MCF 10A (cell line): ENCODE measurements at regions not wholly inside any gene's neighbourhood (a gene's known extent, or its start where the extent isn't known, plus 50 kb on each side); places are given as distances from the start of the nearest gene placed in this dataset.
"Not testable (repeated sequence)": the region's sequence is repeated elsewhere in the genome, so short reads cannot be mapped to it uniquely, and the experiment has no call there.

Source experiments
- BruUV-seq: library from RNA; stranded (reverse); fragments of 400-500 nt; replicated peaks from 2 replicates; lab custom pipeline; 2021; lab: Mats Ljungman, UMichigan
- CTCF ChIA-PET: fragments of 300-600 bp; sonication (Branson Sonifier 250); formaldehyde crosslinking; extraction: SDS; loops from one replicate; lab custom pipeline; 2021; ENCODE audit warnings: antibody characterized with exemption, inconsistent platforms; lab: Yijun Ruan, JAX
- POLR2A ChIA-PET: fragments of 300-600, 350-650 bp; sonication (Branson Sonifier 250); formaldehyde crosslinking; extraction: SDS; loops from one replicate; lab custom pipeline; 2020; ENCODE audit warnings: antibody characterized with exemption, inconsistent platforms; lab: Yijun Ruan, JAX
- DNase-seq: peaks from one replicate; pipeline ENCODE4 v3.0.0-alpha.2; 2018; ENCODE audit not compliant: unreplicated experiment
- H3K27ac Mint-ChIP-seq: one replicate; pipeline ENCODE4 v1.8.0; 2022; ENCODE audit warnings: mild to moderate bottlenecking, low read depth, mixed read lengths; ENCODE audit not compliant: unreplicated experiment
- H3K27me3 Mint-ChIP-seq: one replicate; pipeline ENCODE4 v1.8.0; 2022; ENCODE audit warnings: mixed read lengths; ENCODE audit not compliant: insufficient read depth, unreplicated experiment
- H3K36me3 Mint-ChIP-seq: one replicate; pipeline ENCODE4 v1.8.0; 2022; ENCODE audit warnings: mild to moderate bottlenecking, moderate library complexity, mixed read lengths; ENCODE audit not compliant: insufficient read depth, unreplicated experiment
- H3K4me1 Mint-ChIP-seq: one replicate; pipeline ENCODE4 v1.8.0; 2022; ENCODE audit warnings: mixed read lengths; ENCODE audit not compliant: insufficient read depth, unreplicated experiment
- H3K4me3 Mint-ChIP-seq: one replicate; pipeline ENCODE4 v1.8.0; 2022; ENCODE audit warnings: mild to moderate bottlenecking, moderate library complexity, mixed read lengths; ENCODE audit not compliant: unreplicated experiment
- H3K9me3 Mint-ChIP-seq: one replicate; pipeline ENCODE4 v1.8.0; 2022; ENCODE audit warnings: mixed read lengths; ENCODE audit not compliant: unreplicated experiment
- intact Hi-C: fragments of 100-400 bp; cut with micrococcal nuclease; formaldehyde crosslinking; loops from 2 replicates; pipeline ENCODE4 v1.14.1; 2022
- TF ChIP-seq, protein P1 (sequence below): fragments of 200-600 bp; IDR thresholded peaks from one replicate; pipeline ENCODE4 v1.8.0; 2022; ENCODE audit warnings: antibody characterized with exemption, mild to moderate bottlenecking; ENCODE audit not compliant: unreplicated experiment

DNA sequence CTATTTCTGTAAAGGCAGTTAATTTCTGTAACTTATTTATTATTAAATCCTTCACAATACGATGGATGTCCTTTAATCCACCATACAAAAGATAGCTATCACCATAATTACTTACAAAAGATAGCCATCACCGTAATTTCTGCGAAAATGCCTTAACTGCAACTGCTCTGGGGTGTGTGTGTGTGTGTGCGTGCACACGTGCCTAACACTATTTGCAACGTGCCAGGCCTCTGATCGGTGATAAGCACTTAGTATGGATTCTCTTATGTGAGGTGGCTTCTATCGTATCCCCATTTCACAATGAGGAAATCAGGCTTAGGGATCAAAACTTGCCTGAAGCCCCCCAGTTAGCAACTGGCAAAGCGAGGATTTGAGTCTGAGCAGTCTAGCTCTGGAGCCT is 67.1 kb upstream of the RBM24 start:
- Mint-ChIP-seq H3K27ac (no peak overlapping the region), H3K4me3 (no peak overlapping the region), H3K36me3 (no peaks in the 10 kb centered on the region), H3K27me3 (no peaks in the 10 kb centered on the region), H3K9me3 (no peaks in the 10 kb centered on the region), H3K4me1 (no peaks in the 10 kb centered on the region)
- POLR2A ChIA-PET = no interaction called here
- DNase-seq = no peak
- CTCF ChIA-PET = interaction anchor here (0.6 to 1.1 kb wide), 2 partner anchors 55 to 150 kb away, joined by 3 read pairs; no protein-coding TSS in a partner anchor
- intact Hi-C loops = no loop called here
- BruUV-seq = no TSS peak
- TF ChIP-seq, protein P1, sequence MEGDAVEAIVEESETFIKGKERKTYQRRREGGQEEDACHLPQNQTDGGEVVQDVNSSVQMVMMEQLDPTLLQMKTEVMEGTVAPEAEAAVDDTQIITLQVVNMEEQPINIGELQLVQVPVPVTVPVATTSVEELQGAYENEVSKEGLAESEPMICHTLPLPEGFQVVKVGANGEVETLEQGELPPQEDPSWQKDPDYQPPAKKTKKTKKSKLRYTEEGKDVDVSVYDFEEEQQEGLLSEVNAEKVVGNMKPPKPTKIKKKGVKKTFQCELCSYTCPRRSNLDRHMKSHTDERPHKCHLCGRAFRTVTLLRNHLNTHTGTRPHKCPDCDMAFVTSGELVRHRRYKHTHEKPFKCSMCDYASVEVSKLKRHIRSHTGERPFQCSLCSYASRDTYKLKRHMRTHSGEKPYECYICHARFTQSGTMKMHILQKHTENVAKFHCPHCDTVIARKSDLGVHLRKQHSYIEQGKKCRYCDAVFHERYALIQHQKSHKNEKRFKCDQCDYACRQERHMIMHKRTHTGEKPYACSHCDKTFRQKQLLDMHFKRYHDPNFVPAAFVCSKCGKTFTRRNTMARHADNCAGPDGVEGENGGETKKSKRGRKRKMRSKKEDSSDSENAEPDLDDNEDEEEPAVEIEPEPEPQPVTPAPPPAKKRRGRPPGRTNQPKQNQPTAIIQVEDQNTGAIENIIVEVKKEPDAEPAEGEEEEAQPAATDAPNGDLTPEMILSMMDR = no peak

DNA sequence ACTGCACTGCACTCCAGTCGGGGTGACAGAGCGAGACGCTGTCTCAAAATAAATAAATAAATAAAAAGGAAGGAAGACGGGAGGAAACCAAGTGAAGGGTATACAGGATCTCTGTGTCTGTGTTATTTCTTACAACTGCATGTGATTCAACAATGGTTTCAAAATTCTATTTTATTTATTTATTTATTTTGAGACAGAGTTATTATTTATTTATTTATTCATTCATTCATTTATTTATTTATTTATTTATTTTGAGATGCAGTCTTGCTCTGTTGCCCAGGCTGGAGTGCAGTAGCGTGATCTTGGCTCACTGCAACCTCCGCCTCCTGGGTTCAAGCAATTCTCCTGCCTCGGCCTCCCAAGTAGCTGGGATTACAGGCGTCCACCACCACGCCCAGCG is 64.2 kb upstream of the RBM24 start:
- H3K4me1 Mint-ChIP-seq, H3K27me3 Mint-ChIP-seq, H3K9me3 Mint-ChIP-seq, DNase-seq, CTCF ChIA-PET, H3K36me3 Mint-ChIP-seq, BruUV-seq, H3K27ac Mint-ChIP-seq, intact Hi-C loops, H3K4me3 Mint-ChIP-seq: not testable (repeated sequence)
- POLR2A ChIA-PET = interaction anchor here (0.7 kb wide), 1 partner anchor 357 kb away, joined by 5 read pairs; no protein-coding TSS in a partner anchor

DNA sequence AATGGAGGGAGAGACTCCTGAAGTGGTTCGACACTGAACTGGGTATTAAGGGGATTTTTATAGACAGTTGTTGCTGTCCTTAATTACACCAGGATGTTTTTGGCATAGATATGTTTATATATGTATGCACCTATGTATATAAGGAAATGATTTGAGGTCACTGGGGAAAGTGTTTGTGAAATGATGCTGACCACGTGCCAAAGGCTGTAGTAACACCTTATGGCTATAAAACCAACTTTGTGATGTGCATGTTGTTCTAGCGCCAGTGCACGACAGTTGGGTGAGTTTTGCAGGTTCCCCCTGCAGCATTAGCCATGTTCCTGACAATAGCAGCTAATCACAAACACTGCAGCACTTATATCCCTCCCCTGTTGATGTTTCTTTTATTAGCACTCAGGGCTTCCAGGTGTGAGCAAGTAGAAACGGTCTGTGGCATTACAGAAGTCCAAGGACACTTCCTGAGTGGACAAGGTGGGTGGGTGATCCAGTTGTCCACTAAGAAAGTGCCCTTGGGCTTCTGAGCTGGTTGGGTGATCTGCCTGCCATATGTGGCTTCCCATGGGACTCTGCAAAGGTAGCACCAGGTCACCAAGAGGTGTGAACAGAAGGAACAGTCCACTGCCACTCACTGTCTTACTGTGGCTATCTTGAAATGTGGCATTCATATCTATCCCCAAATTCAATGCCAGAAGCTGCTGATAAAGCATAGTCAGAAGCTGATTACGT is 63.0 kb upstream of the RBM24 start:
- no peak for DNase-seq
- H3K27me3 Mint-ChIP-seq = no peaks in the 10 kb centered on the region
- no peak overlapping the region for H3K4me3 Mint-ChIP-seq
- H3K27ac Mint-ChIP-seq = no peak overlapping the region
- peaks cover 8% of the 10 kb centered on the region for H3K4me1 Mint-ChIP-seq
- ChIA-PET CTCF (interaction anchor here (0.6 kb wide), 2 partner anchors 101 to 577 kb away, joined by 3 read pairs; no protein-coding TSS in a partner anchor), POLR2A (no interaction called here)
- no peaks in the 10 kb centered on the region for H3K36me3 Mint-ChIP-seq
- no peaks in the 10 kb centered on the region for H3K9me3 Mint-ChIP-seq
- TF ChIP-seq, protein P1 = no peak
- intact Hi-C loops = no loop called here
- BruUV-seq = no TSS peak

DNA sequence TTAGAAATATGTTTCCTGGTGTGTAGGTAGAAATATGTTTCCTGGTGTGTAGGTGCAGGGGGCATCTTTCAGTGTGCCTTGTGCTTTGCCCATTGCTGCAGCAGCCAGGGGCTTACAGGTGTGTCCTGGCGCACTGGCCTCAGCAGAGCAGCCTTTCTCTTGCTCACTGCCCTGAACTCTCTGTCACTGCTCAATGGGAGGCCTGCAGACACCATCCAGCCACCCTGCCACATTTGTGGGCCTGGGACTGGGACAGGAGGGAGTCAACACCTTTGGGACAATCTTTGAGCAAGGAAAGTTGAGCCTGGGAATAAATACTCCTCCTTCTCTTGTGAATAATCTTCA is 62.4 kb upstream of the RBM24 start:
- BruUV-seq = no TSS peak
- H3K36me3 Mint-ChIP-seq = no peaks in the 10 kb centered on the region

More for the DNA sequence above, 62.4 kb upstream of the RBM24 start:
- H3K27ac Mint-ChIP-seq = no peak overlapping the region
- no peak overlapping the region for H3K4me3 Mint-ChIP-seq
- TF ChIP-seq, protein P1 = no peak
- no peaks in the 10 kb centered on the region for H3K9me3 Mint-ChIP-seq
- no peak for DNase-seq
- intact Hi-C loops = no loop called here
- peaks cover 8% of the 10 kb centered on the region for H3K4me1 Mint-ChIP-seq
- no peaks in the 10 kb centered on the region for H3K27me3 Mint-ChIP-seq
- POLR2A ChIA-PET = no interaction called here
- CTCF ChIA-PET = interaction anchor here (0.6 kb wide), 1 partner anchor 101 kb away, joined by 3 read pairs; no protein-coding TSS in a partner anchor
